SK-N-MC (cell line): ENCODE measurements at regions not wholly inside any gene's neighbourhood (a gene's known extent, or its start where the extent isn't known, plus 50 kb on each side); places are given as distances from the start of the nearest gene placed in this dataset.

ENCODE experiments used
- EZH2 ChIP-seq: fragments of 200-600 bp; sonication (generic); IDR thresholded peaks from one replicate; pipeline ENCODE4 v1.6.1; 2017; ENCODE audit warnings: antibody characterized with exemption
- POLR2AphosphoS5 ChIP-seq: IDR thresholded peaks from 2 replicates; pipeline ENCODE4 v1.6.1; 2012; ENCODE audit warnings: mild to moderate bottlenecking, low read depth, low read length, borderline replicate concordance

DNA sequence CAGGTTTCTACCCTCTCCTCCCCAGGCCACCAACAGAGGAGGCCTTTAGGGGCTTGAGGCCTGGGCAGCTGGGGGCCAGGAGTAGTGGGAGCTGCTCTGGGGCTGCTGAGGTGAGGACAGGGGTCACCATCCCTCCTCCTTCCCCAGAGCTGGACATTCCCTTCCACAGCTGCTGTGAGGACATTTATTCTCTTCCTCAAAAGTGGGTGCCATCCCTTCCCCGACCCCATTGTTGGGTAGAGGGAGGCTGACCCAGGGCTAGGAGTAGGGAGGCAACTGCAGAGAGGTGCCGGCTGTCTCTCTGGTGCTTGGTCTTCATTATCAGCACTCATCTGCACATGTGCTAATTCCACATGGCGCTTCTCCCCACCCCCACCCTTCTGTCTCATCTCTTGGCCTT lies 113.9 kb upstream of the FBXL7 start:
- no peak for TF ChIP-seq POLR2AphosphoS5
- no peak for TF ChIP-seq EZH2
